IPS-20b (cell line): ENCODE measurements at regions not wholly inside any gene's neighbourhood (a gene's known extent, or its start where the extent isn't known, plus 50 kb on each side); places are given as distances from the start of the nearest gene placed in this dataset.
A peak's percentile ranks its signal among the peaks of the same experiment; 100 is the strongest.

Experiments used
- H3K27ac ChIP-seq: one replicate; pipeline ENCODE4 v1.5.1; 2013; ENCODE audit warnings: low read length
- H3K27me3 ChIP-seq: 2 replicates; pipeline ENCODE4 v1.6.1; 2013; ENCODE audit warnings: mild to moderate bottlenecking, low read length, inconsistent platforms; ENCODE audit not compliant: insufficient read depth
- H3K36me3 ChIP-seq: 2 replicates; pipeline ENCODE4 v1.6.1; 2013; ENCODE audit warnings: low read depth, mild to moderate bottlenecking, inconsistent platforms, low read length, moderate library complexity; ENCODE audit not compliant: insufficient read depth
- H3K4me1 ChIP-seq: 2 replicates; pipeline ENCODE4 v1.6.1; 2013; ENCODE audit warnings: mild to moderate bottlenecking, control low read depth, inconsistent platforms, low read length, moderate library complexity; ENCODE audit not compliant: insufficient read depth
- H3K4me3 ChIP-seq: 2 replicates; pipeline ENCODE4 v1.5.1; 2013; ENCODE audit warnings: mild to moderate bottlenecking, low read length, inconsistent platforms
- H3K9ac ChIP-seq: 2 replicates; pipeline ENCODE4 v1.6.1; 2013; ENCODE audit warnings: low read depth, mild to moderate bottlenecking, inconsistent platforms, low read length, moderate library complexity
- H3K9me3 ChIP-seq: 2 replicates; pipeline ENCODE4 v1.6.1; 2013; ENCODE audit warnings: mild to moderate bottlenecking, low read depth, low read length, inconsistent platforms; ENCODE audit not compliant: insufficient read depth

GRCh38 chr15:31932576-31932975 lies 97.7 kb upstream of the CHRNA7 start:
- H3K4me3 ChIP-seq, result no peak overlapping the region
- no peaks in the 10 kb centered on the region for H3K4me1 ChIP-seq
- no peaks in the 10 kb centered on the region for H3K9me3 ChIP-seq
- H3K36me3 ChIP-seq, result no peaks in the 10 kb centered on the region
- H3K9ac ChIP-seq, result no peak overlapping the region
- no peak overlapping the region for H3K27ac ChIP-seq
- no peaks in the 10 kb centered on the region for H3K27me3 ChIP-seq

GRCh38 chr15:31934821-31935220 lies 95.5 kb upstream of the CHRNA7 start:
- no peak overlapping the region for H3K27ac ChIP-seq
- H3K27me3 ChIP-seq, result no peaks in the 10 kb centered on the region
- no peak overlapping the region for H3K4me3 ChIP-seq
- no peaks in the 10 kb centered on the region for H3K36me3 ChIP-seq
- no peak overlapping the region for H3K9ac ChIP-seq
- H3K9me3 ChIP-seq, result no peaks in the 10 kb centered on the region
- no peaks in the 10 kb centered on the region for H3K4me1 ChIP-seq

- Histone ChIP-seq H3K9ac (no peak overlapping the region), H3K27me3 (no peaks in the 10 kb centered on the region), H3K4me3 (no peak overlapping the region), H3K36me3 (no peaks in the 10 kb centered on the region), H3K27ac (no peak overlapping the region), H3K4me1 (no peaks in the 10 kb centered on the region), H3K9me3 (peaks cover 6% of the 10 kb centered on the region; the same call in 1 of the 2 replicates)
Observed at GRCh38 chr15:31953478-31953877, 76.8 kb upstream of the CHRNA7 start.

- peaks cover 14% of the 10 kb centered on the region for H3K9me3 ChIP-seq
- no peaks in the 10 kb centered on the region for H3K27me3 ChIP-seq
- no peaks in the 10 kb centered on the region for H3K36me3 ChIP-seq
- no peak overlapping the region for H3K4me3 ChIP-seq
- H3K9ac ChIP-seq, result no peak overlapping the region
- no peak overlapping the region for H3K27ac ChIP-seq
- H3K4me1 ChIP-seq, result no peaks in the 10 kb centered on the region
Observed at GRCh38 chr15:31954374-31955172, 75.7 kb upstream of the CHRNA7 start.

GRCh38 chr15:31955734-31956133 lies 74.6 kb upstream of the CHRNA7 start:
- Histone ChIP-seq H3K9ac (no peak overlapping the region), H3K9me3 (peaks cover 23% of the 10 kb centered on the region), H3K4me3 (no peak overlapping the region), H3K36me3 (no peaks in the 10 kb centered on the region), H3K27me3 (no peaks in the 10 kb centered on the region), H3K4me1 (no peaks in the 10 kb centered on the region), H3K27ac (no peak overlapping the region)

GRCh38 chr15:31957581-31957980 lies 72.7 kb upstream of the CHRNA7 start:
- no peaks in the 10 kb centered on the region for H3K27me3 ChIP-seq
- H3K4me3 ChIP-seq, result no peak overlapping the region
- H3K27ac ChIP-seq, result no peak overlapping the region
- H3K9me3 ChIP-seq, result peaks cover 25% of the 10 kb centered on the region
- no peaks in the 10 kb centered on the region for H3K36me3 ChIP-seq
- no peak overlapping the region for H3K9ac ChIP-seq
- no peaks in the 10 kb centered on the region for H3K4me1 ChIP-seq

- peaks cover 9% of the 10 kb centered on the region for H3K9me3 ChIP-seq
- H3K9ac ChIP-seq, result no peak overlapping the region
- H3K27ac ChIP-seq, result no peak overlapping the region
- peaks cover 5% of the 10 kb centered on the region; the same call in 1 of the 2 replicates for H3K4me1 ChIP-seq
- no peak overlapping the region for H3K4me3 ChIP-seq
- H3K27me3 ChIP-seq, result no peaks in the 10 kb centered on the region
- H3K36me3 ChIP-seq, result no peaks in the 10 kb centered on the region
Observed at GRCh38 chr15:31964586-31965307, 65.6 kb upstream of the CHRNA7 start.

- H3K27ac ChIP-seq, result no peak overlapping the region
- H3K9me3 ChIP-seq, result no peaks in the 10 kb centered on the region
- H3K4me3 ChIP-seq, result no peak overlapping the region
Observed at GRCh38 chr15:31970007-31970406, 60.3 kb upstream of the CHRNA7 start.

GRCh38 chr15:31973197-31973596 lies 57.1 kb upstream of the CHRNA7 start:
- H3K4me1 ChIP-seq, result no peaks in the 10 kb centered on the region
- H3K27ac ChIP-seq, result no peak overlapping the region
- H3K36me3 ChIP-seq, result no peaks in the 10 kb centered on the region
- peaks cover 19% of the 10 kb centered on the region for H3K27me3 ChIP-seq
- H3K9ac ChIP-seq, result no peak overlapping the region
- H3K9me3 ChIP-seq, result no peaks in the 10 kb centered on the region
- H3K4me3 ChIP-seq, result no peak overlapping the region

More at GRCh38 chr15:31970007-31970406, 60.3 kb upstream of the CHRNA7 start:
- Histone ChIP-seq H3K9ac (no peak overlapping the region), H3K36me3 (no peaks in the 10 kb centered on the region), H3K4me1 (peaks cover 5% of the 10 kb centered on the region; the same call in 1 of the 2 replicates), H3K27me3 (no peaks in the 10 kb centered on the region)

- H3K4me1 ChIP-seq, result no peaks in the 10 kb centered on the region
- H3K27me3 ChIP-seq, result peaks cover 24% of the 10 kb centered on the region
- H3K36me3 ChIP-seq, result no peaks in the 10 kb centered on the region
- no peaks in the 10 kb centered on the region for H3K9me3 ChIP-seq
- H3K4me3 ChIP-seq, result no peak overlapping the region
- no peak overlapping the region for H3K9ac ChIP-seq
- H3K27ac ChIP-seq, result no peak overlapping the region
Observed at GRCh38 chr15:31974154-31974794, 56.0 kb upstream of the CHRNA7 start.

- no peaks in the 10 kb centered on the region for H3K36me3 ChIP-seq
- H3K27me3 ChIP-seq, result peaks cover 24% of the 10 kb centered on the region
- H3K9me3 ChIP-seq, result no peaks in the 10 kb centered on the region
- H3K4me3 ChIP-seq, result peak overlapping the region; percentile 54
- H3K9ac ChIP-seq, result no peak overlapping the region
- no peak overlapping the region for H3K27ac ChIP-seq
- H3K4me1 ChIP-seq, result no peaks in the 10 kb centered on the region
Observed at GRCh38 chr15:31974855-31975829, 55.2 kb upstream of the CHRNA7 start.
